Mesendoderm (in vitro differentiated cells): ENCODE measurements at regions not wholly inside any gene's neighbourhood (a gene's known extent, or its start where the extent isn't known, plus 50 kb on each side); places are given as distances from the start of the nearest gene placed in this dataset.

Experiments
- DNase-seq: peaks from one replicate; pipeline ENCODE4 v3.0.0; 2013
- H2AK5ac ChIP-seq: 2 replicates; pipeline ENCODE4 v1.6.1; 2013; ENCODE audit warnings: low read length, inconsistent platforms
- H2BK120ac ChIP-seq: 2 replicates; pipeline ENCODE4 v1.6.1; 2013; ENCODE audit warnings: low read depth, mild to moderate bottlenecking, low read length, moderate library complexity, mixed read lengths
- H2BK15ac ChIP-seq: replicated peaks from 2 replicates; pipeline ENCODE4 v1.6.1; 2013; ENCODE audit warnings: low read depth, mild to moderate bottlenecking, moderate library complexity
- H2BK5ac ChIP-seq: 2 replicates; pipeline ENCODE4 v1.6.1; 2013; ENCODE audit warnings: low read length, inconsistent platforms
- H3K18ac ChIP-seq: 2 replicates; pipeline ENCODE4 v1.6.1; 2013; ENCODE audit warnings: mild to moderate bottlenecking, low read length, mixed read lengths
- H3K23ac ChIP-seq: one replicate; pipeline ENCODE4 v1.6.1; 2013; ENCODE audit warnings: low read length
- H3K27ac ChIP-seq: 2 replicates; pipeline ENCODE4 v1.5.1; 2013; ENCODE audit warnings: low read depth, mild to moderate bottlenecking, inconsistent platforms, low read length, moderate library complexity
- H3K27me3 ChIP-seq: 2 replicates; pipeline ENCODE4 v1.6.1; 2013; ENCODE audit warnings: low read length, control low read depth, mild to moderate bottlenecking, inconsistent platforms; ENCODE audit not compliant: insufficient read depth, poor library complexity
- H3K36me3 ChIP-seq: 2 replicates; pipeline ENCODE4 v1.6.1; 2013; ENCODE audit warnings: low read length, inconsistent platforms; ENCODE audit not compliant: control insufficient read depth, insufficient read depth
- H3K4ac ChIP-seq: one replicate; pipeline ENCODE4 v1.6.1; 2013; ENCODE audit warnings: low read depth, mild to moderate bottlenecking, low read length, moderate library complexity
- H3K4me1 ChIP-seq: 2 replicates; pipeline ENCODE4 v1.6.1; 2013; ENCODE audit warnings: low read depth, low read length, inconsistent platforms; ENCODE audit not compliant: control insufficient read depth
- H3K4me2 ChIP-seq: 2 replicates; pipeline ENCODE4 v1.6.1; 2013; ENCODE audit warnings: low read length
- H3K4me3 ChIP-seq: 2 replicates; pipeline ENCODE4 v1.5.1; 2013; ENCODE audit warnings: mild to moderate bottlenecking, low read length
- H3K56ac ChIP-seq: one replicate; pipeline ENCODE4 v1.6.1; 2013; ENCODE audit warnings: low read length
- H3K79me1 ChIP-seq: 2 replicates; pipeline ENCODE4 v1.6.1; 2013; ENCODE audit warnings: low read length, inconsistent platforms
- H3K79me2 ChIP-seq: 2 replicates; pipeline ENCODE4 v1.6.1; 2013; ENCODE audit warnings: mild to moderate bottlenecking, low read length; ENCODE audit not compliant: control insufficient read depth, insufficient read depth
- H3K9ac ChIP-seq: 2 replicates; pipeline ENCODE4 v1.6.1; 2013; ENCODE audit warnings: low read length, inconsistent platforms
- H4K5ac ChIP-seq: one replicate; pipeline ENCODE4 v1.6.1; 2013; ENCODE audit warnings: low read length
- H4K8ac ChIP-seq: one replicate; pipeline ENCODE4 v1.6.1; 2013; ENCODE audit warnings: low read depth, mild to moderate bottlenecking, control low read depth, low read length, moderate library complexity
- WGBS: extraction: QIAGEN DNeasy Blood & Tissue Kit; methylation state at CpG from one replicate; pipeline ENCODE4 v1.1.7; 2013; ENCODE audit warnings: low lambda C conversion rate, missing lambda C conversion rate; ENCODE audit not compliant: insufficient coverage; ENCODE audit errors: extremely low coverage; 5-methylcytosine and 5-hydroxymethylcytosine counted together

GRCh38 chr6:41439524-41440418, 104.4 kb downstream of the NCR2 start:
- Histone ChIP-seq H3K9ac (no peak overlapping the region), H3K79me2 (no peaks in the 10 kb centered on the region), H3K18ac (no peak overlapping the region), H3K56ac (no peak overlapping the region), H2BK15ac (no peak overlapping the region), H2AK5ac (no peak overlapping the region), H3K4me2 (no peak overlapping the region), H3K23ac (no peak overlapping the region), H4K5ac (no peak overlapping the region), H3K79me1 (no peaks in the 10 kb centered on the region), H2BK5ac (no peak overlapping the region), H2BK120ac (no peak overlapping the region), H3K27me3 (no peaks in the 10 kb centered on the region), H3K4ac (no peak overlapping the region), H3K4me3 (no peak overlapping the region), H3K27ac (no peak overlapping the region), H3K36me3 (no peaks in the 10 kb centered on the region), H4K8ac (no peak overlapping the region), H3K4me1 (peaks cover 15% of the 10 kb centered on the region)
- WGBS: no CpG with 5 or more reads among the region's 8 CpGs
- peak; percentile 66 for DNase-seq

DNA sequence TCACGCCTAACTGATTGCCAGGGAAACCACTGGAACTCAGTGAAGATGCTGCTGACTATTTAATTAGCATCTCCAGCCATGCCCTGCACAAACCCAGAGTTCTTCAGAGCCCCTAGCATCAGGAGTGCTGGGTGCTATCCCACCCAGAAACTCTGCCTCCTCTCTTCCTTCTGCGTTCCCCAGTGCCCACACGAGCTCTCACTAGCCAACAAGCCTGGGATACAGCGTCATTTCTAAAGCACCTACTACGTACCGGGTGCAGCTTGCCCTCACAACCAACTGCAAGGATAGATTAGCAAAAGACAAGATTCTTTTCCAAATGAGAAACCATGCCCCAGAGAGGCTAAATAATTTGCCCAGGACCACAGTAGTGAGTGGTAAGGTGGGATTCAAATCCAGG, 105.2 kb upstream of the FOXP4 start:
- no CpG with 5 or more reads among the region's 6 CpGs for WGBS
- Histone ChIP-seq H3K79me1 (no peaks in the 10 kb centered on the region), H2AK5ac (peak overlapping the region; percentile 68), H3K27me3 (no peaks in the 10 kb centered on the region), H4K8ac (no peak overlapping the region), H2BK120ac (no peak overlapping the region), H3K27ac (no peak overlapping the region), H3K4me1 (peaks cover 15% of the 10 kb centered on the region), H3K4me2 (no peak overlapping the region), H3K23ac (no peak overlapping the region), H2BK15ac (no peak overlapping the region), H4K5ac (no peak overlapping the region), H3K9ac (no peak overlapping the region), H3K36me3 (no peaks in the 10 kb centered on the region), H2BK5ac (no peak overlapping the region), H3K18ac (no peak overlapping the region), H3K56ac (no peak overlapping the region), H3K4ac (no peak overlapping the region), H3K79me2 (no peaks in the 10 kb centered on the region), H3K4me3 (no peak overlapping the region)
- no peak for DNase-seq

DNA sequence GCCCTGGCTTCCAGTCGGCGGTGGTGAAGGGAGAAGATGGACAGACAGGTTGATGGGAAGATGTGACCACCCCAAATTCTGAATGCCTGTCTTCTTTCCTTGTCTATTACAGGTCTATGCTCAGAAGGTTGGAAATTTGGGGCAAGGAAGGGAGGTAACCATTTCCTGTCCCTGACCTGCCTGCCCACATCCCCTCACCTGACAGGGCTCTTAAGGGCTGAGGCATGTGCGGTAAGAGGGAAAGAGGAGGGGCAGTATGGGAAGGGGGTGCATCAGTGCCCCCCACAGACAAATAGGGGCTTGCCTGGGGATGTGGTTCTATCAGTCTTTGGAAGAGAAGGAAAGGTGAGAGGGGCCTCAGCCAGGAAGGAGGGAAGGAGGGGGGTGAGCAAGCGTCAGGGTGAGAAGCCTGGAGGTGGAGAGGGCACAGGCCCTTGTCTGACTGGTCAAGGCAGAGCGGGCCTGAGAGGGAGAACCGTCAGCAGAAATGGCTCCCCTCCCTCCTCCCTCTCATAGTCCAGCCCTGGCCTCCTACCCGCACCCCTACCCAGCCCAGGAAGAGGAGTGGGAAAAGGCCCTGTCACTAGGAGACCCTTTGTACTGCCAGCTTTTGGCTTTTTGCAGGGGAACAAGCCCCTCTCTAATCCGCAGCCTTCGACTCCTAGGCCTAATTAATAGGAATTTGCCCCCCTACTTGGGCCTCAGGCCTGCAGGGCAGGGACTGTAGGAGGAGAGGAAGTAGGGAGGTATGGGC, 104.4 kb upstream of the FOXP4 start:
- Histone ChIP-seq H2BK5ac (peak overlapping the region; percentile 51), H3K4me3 (no peak overlapping the region), H3K4me1 (peaks cover 15% of the 10 kb centered on the region), H3K56ac (peak overlapping the region; percentile 89), H3K4ac (peak overlapping the region; percentile 6), H3K79me2 (no peaks in the 10 kb centered on the region), H2BK15ac (no peak overlapping the region), H3K23ac (no peak overlapping the region), H3K27me3 (no peaks in the 10 kb centered on the region), H3K4me2 (no peak overlapping the region), H4K8ac (no peak overlapping the region), H3K18ac (no peak overlapping the region), H3K9ac (peak overlapping the region; percentile 26), H3K27ac (no peak overlapping the region), H4K5ac (no peak overlapping the region), H2BK120ac (no peak overlapping the region), H2AK5ac (peak overlapping the region; percentile 95), H3K36me3 (no peaks in the 10 kb centered on the region), H3K79me1 (no peaks in the 10 kb centered on the region)
- no CpG with 5 or more reads among the region's 9 CpGs for WGBS
- DNase-seq: no peak

- Histone ChIP-seq H3K79me2 (no peaks in the 10 kb centered on the region), H3K27me3 (no peaks in the 10 kb centered on the region), H3K79me1 (no peaks in the 10 kb centered on the region)
Observed at GRCh38 chr6:41442352-41442672, 103.9 kb upstream of the FOXP4 start.

GRCh38 chr6:41442800-41443501, 103.2 kb upstream of the FOXP4 start:
- no peak overlapping the region for H2BK15ac ChIP-seq
- peak overlapping the region; percentile 56 for H3K4ac ChIP-seq
- peaks cover 15% of the 10 kb centered on the region for H3K4me1 ChIP-seq
- peak overlapping the region; percentile 60 for H3K27ac ChIP-seq
- H4K8ac ChIP-seq: no peak overlapping the region
- H3K18ac ChIP-seq: peak overlapping the region; percentile 72
- no peaks in the 10 kb centered on the region for H3K79me2 ChIP-seq
- H3K9ac ChIP-seq: peak overlapping the region; percentile 78
- H3K56ac ChIP-seq: peak overlapping the region; percentile 89
- no peak overlapping the region for H2AK5ac ChIP-seq
- H2BK120ac ChIP-seq: peak overlapping the region; percentile 48
- H3K27me3 ChIP-seq: no peaks in the 10 kb centered on the region
- H3K4me3 ChIP-seq: peak overlapping the region; percentile 14
- peak overlapping the region; percentile 65 for H2BK5ac ChIP-seq
- no peak overlapping the region for H4K5ac ChIP-seq
- no peaks in the 10 kb centered on the region for H3K36me3 ChIP-seq
- no peak overlapping the region for H3K23ac ChIP-seq
- H3K79me1 ChIP-seq: no peaks in the 10 kb centered on the region
- WGBS: no CpG with 5 or more reads among the region's 42 CpGs
- peak overlapping the region; percentile 58 for H3K4me2 ChIP-seq
- peak; percentile 95 for DNase-seq

More at GRCh38 chr6:41442352-41442672, 103.9 kb upstream of the FOXP4 start:
- Histone ChIP-seq H3K4me1 (peaks cover 15% of the 10 kb centered on the region), H2BK120ac (no peak overlapping the region), H3K9ac (peak overlapping the region; percentile 26), H3K18ac (peak overlapping the region; percentile 72), H2BK15ac (peak overlapping the region; percentile 4), H3K4ac (peak overlapping the region; percentile 6), H2BK5ac (peak overlapping the region; percentile 51), H3K23ac (no peak overlapping the region), H3K36me3 (no peaks in the 10 kb centered on the region), H4K8ac (no peak overlapping the region), H3K56ac (peak overlapping the region; percentile 89), H4K5ac (no peak overlapping the region), H3K4me2 (no peak overlapping the region), H2AK5ac (peak overlapping the region; percentile 95), H3K27ac (no peak overlapping the region), H3K4me3 (no peak overlapping the region)
- WGBS: no CpG with 5 or more reads among the region's 2 CpGs
- no peak for DNase-seq
